Osteoblast (primary cell): ENCODE measurements at regions not wholly inside any gene's neighbourhood (a gene's known extent, or its start where the extent isn't known, plus 50 kb on each side); places are given as distances from the start of the nearest gene placed in this dataset.
"Not testable (repeated sequence)": the region's sequence is repeated elsewhere in the genome, so short reads cannot be mapped to it uniquely, and the experiment has no call there.

Experiments used
- DNase-seq: peaks from one replicate; pipeline ENCODE4 v3.0.0; 2011; ENCODE audit warnings: low spot score, mixed read lengths; ENCODE audit not compliant: insufficient read length; ENCODE audit errors: missing footprints
- H2AFZ ChIP-seq: 2 replicates; pipeline ENCODE4 v1.6.0; 2011; ENCODE audit warnings: mild to moderate bottlenecking, low read length
- H3K27ac ChIP-seq: 2 replicates; pipeline ENCODE4 v1.5.1; 2011; ENCODE audit warnings: mild to moderate bottlenecking, low read depth, low read length, moderate library complexity
- H3K27me3 ChIP-seq: 2 replicates; pipeline ENCODE4 v1.6.0; 2012; ENCODE audit warnings: mild to moderate bottlenecking, control low read depth, inconsistent platforms, low read length, moderate library complexity; ENCODE audit not compliant: insufficient read depth
- H3K36me3 ChIP-seq: 2 replicates; pipeline ENCODE4 v1.5.1; 2011; ENCODE audit warnings: mild to moderate bottlenecking, low read length, control low read depth, moderate library complexity; ENCODE audit not compliant: insufficient read depth
- H3K4me1 ChIP-seq: 2 replicates; pipeline ENCODE4 v1.5.1; 2011; ENCODE audit warnings: mild to moderate bottlenecking, low read length, control low read depth, moderate library complexity; ENCODE audit not compliant: insufficient read depth
- H3K4me2 ChIP-seq: 2 replicates; pipeline ENCODE4 v1.6.0; 2011; ENCODE audit warnings: mild to moderate bottlenecking, low read length; ENCODE audit not compliant: insufficient read depth
- H3K4me3 ChIP-seq: fragments of 200-600 bp; sonication (generic); 3 replicates; pipeline ENCODE4 v1.5.1; 2012; ENCODE audit warnings: mild to moderate bottlenecking, low read length, inconsistent platforms; ENCODE audit not compliant: insufficient read depth
- H3K79me2 ChIP-seq: 2 replicates; pipeline ENCODE4 v1.6.0; 2012; ENCODE audit warnings: mild to moderate bottlenecking, low read length, control low read depth, inconsistent platforms; ENCODE audit not compliant: insufficient read depth
- H3K9me3 ChIP-seq: 2 replicates; pipeline ENCODE4 v1.5.1; 2011; ENCODE audit warnings: low read depth, low read length, control low read depth
- H4K20me1 ChIP-seq: 2 replicates; pipeline ENCODE4 v1.6.0; 2012; ENCODE audit warnings: mild to moderate bottlenecking, low read length, control low read depth; ENCODE audit not compliant: insufficient read depth
- CTCF ChIP-seq: IDR thresholded peaks from 2 replicates; pipeline ENCODE4 v1.5.1; 2011; ENCODE audit warnings: mild to moderate bottlenecking, low read depth, low read length, moderate library complexity; ENCODE audit errors: extremely low read depth

GRCh38 chr4:3605491-3605890 is 73.3 kb upstream of the LRPAP1 start:
- no peaks in the 10 kb centered on the region for H3K36me3 ChIP-seq
- H3K27me3 ChIP-seq = no peaks in the 10 kb centered on the region
- no peak overlapping the region for H3K4me3 ChIP-seq
- peak; percentile 67 for DNase-seq
- no peaks in the 10 kb centered on the region for H3K9me3 ChIP-seq
- H3K4me1 ChIP-seq = no peaks in the 10 kb centered on the region
- H2AFZ ChIP-seq = no peak overlapping the region
- no peaks in the 10 kb centered on the region for H4K20me1 ChIP-seq
- H3K4me2 ChIP-seq = no peak overlapping the region
- TF ChIP-seq CTCF = no peak
- no peaks in the 10 kb centered on the region for H3K79me2 ChIP-seq
- H3K27ac ChIP-seq = no peak overlapping the region

GRCh38 chr4:3602886-3603645 is 70.8 kb upstream of the LRPAP1 start:
- not testable (repeated sequence) for H3K4me3 ChIP-seq, DNase-seq

GRCh38 chr4:3601992-3602391 is 69.8 kb upstream of the LRPAP1 start:
- H3K4me1 ChIP-seq = no peaks in the 10 kb centered on the region

More at GRCh38 chr4:3602886-3603645, 70.8 kb upstream of the LRPAP1 start:
- H3K27me3 ChIP-seq, H3K36me3 ChIP-seq, H3K4me2 ChIP-seq, H3K4me1 ChIP-seq, H2AFZ ChIP-seq, H3K9me3 ChIP-seq, H3K27ac ChIP-seq, H4K20me1 ChIP-seq, H3K79me2 ChIP-seq: not testable (repeated sequence)

GRCh38 chr4:3601108-3601690 is 69.0 kb upstream of the LRPAP1 start:
- H4K20me1 ChIP-seq, H3K27ac ChIP-seq, H2AFZ ChIP-seq, H3K27me3 ChIP-seq, H3K9me3 ChIP-seq, H3K4me3 ChIP-seq, H3K4me1 ChIP-seq, H3K79me2 ChIP-seq, H3K4me2 ChIP-seq, H3K36me3 ChIP-seq: not testable (repeated sequence)
- DNase-seq = peak; percentile 11

More at GRCh38 chr4:3601992-3602391, 69.8 kb upstream of the LRPAP1 start:
- Histone ChIP-seq H3K9me3 (no peaks in the 10 kb centered on the region), H3K4me3 (no peak overlapping the region), H3K79me2 (no peaks in the 10 kb centered on the region), H2AFZ (no peak overlapping the region), H3K36me3 (no peaks in the 10 kb centered on the region), H3K27me3 (no peaks in the 10 kb centered on the region), H3K27ac (no peak overlapping the region), H4K20me1 (no peaks in the 10 kb centered on the region), H3K4me2 (no peak overlapping the region)
- no peak for TF ChIP-seq CTCF
- DNase-seq = peak; percentile 50

- Histone ChIP-seq H2AFZ (no peak overlapping the region), H3K36me3 (no peaks in the 10 kb centered on the region), H3K4me3 (no peak overlapping the region), H3K9me3 (no peaks in the 10 kb centered on the region), H3K4me2 (no peak overlapping the region), H3K27me3 (no peaks in the 10 kb centered on the region), H3K79me2 (no peaks in the 10 kb centered on the region), H3K27ac (no peak overlapping the region), H3K4me1 (no peaks in the 10 kb centered on the region), H4K20me1 (no peaks in the 10 kb centered on the region)
- no peak for TF ChIP-seq CTCF
- DNase-seq = peak; percentile 41
Measured at GRCh38 chr4:3599951-3600350, 67.7 kb upstream of the LRPAP1 start.
